T-cell (primary cell): ENCODE measurements at regions not wholly inside any gene's neighbourhood (a gene's known extent, or its start where the extent isn't known, plus 50 kb on each side); places are given as distances from the start of the nearest gene placed in this dataset.
"Not testable (repeated sequence)": the region's sequence is repeated elsewhere in the genome, so short reads cannot be mapped to it uniquely, and the experiment has no call there.

ENCODE experiments used
- ATAC-seq, 4 experiments: fragments of 200-7000 bp in 3 of 4; fragments of 150-1000 bp in 1 of 4; cut with Tn5 transposase; replicated peaks in 1 of 4; 1 replicate in 3 of 4; 2 replicates in 1 of 4; pipeline ENCODE4 v1.10.0; 2021; ENCODE audit warnings: moderate library complexity in 3 of 4, mild to moderate bottlenecking in 2 of 4, moderate number of reproducible peaks in 1 of 4
- CTCF ChIA-PET, 2 donors: fragments of 300-600 bp; sonication (Branson Sonifier 250); formaldehyde crosslinking; loops; one replicate each; lab custom pipeline; 2022; ENCODE audit warnings: antibody characterized with exemption in 2 of 2; lab: Charles Lee
- POLR2A ChIA-PET, 2 donors: fragments of 300-600 bp; sonication (Branson Sonifier 250); formaldehyde crosslinking; loops; one replicate each; lab custom pipeline; 2022; ENCODE audit warnings: antibody characterized with exemption in 2 of 2; lab: Charles Lee
- DNase-seq, 35 experiments: peaks; one replicate each; pipeline versions ENCODE4 v3.0.0 to v3.0.0-alpha.2; 2013 to 2023
- H3K27ac ChIP-seq: one replicate; pipeline ENCODE4 v1.5.1; 2013; ENCODE audit warnings: low read length
- H3K27me3 ChIP-seq, 2 experiments: replicated peaks in 1 of 2; 1 replicate in 1 of 2; 2 replicates in 1 of 2; pipeline versions ENCODE4 v1.6.1 to v1.7.0; 2013; ENCODE audit warnings: low read length in 1 of 2, mixed read lengths in 1 of 2; ENCODE audit not compliant: control insufficient read depth in 2 of 2, insufficient read depth in 2 of 2; ENCODE audit errors: extremely low read depth in 1 of 2
- H3K36me3 ChIP-seq, 2 donors: 1 replicate in 1 of 2; 2 replicates in 1 of 2; pipeline versions ENCODE4 v1.6.1 to v1.7.0; 2013; ENCODE audit warnings: low read length in 1 of 2; ENCODE audit not compliant: control insufficient read depth in 2 of 2, insufficient read depth in 1 of 2; ENCODE audit errors: extremely low read depth in 1 of 2
- H3K4me1 ChIP-seq, 2 experiments: 1 replicate in 1 of 2; 2 replicates in 1 of 2; pipeline versions ENCODE4 v1.6.1 to v1.7.0; 2013; ENCODE audit warnings: low read length in 2 of 2, mixed read lengths in 1 of 2; ENCODE audit not compliant: insufficient read depth in 2 of 2, control insufficient read depth in 1 of 2; ENCODE audit errors: extremely low read depth in 1 of 2
- H3K4me3 ChIP-seq, 2 donors: 1 replicate in 1 of 2; 2 replicates in 1 of 2; pipeline versions ENCODE4 v1.5.1 to v1.7.0; 2013; ENCODE audit warnings: mild to moderate bottlenecking in 2 of 2, low read length in 1 of 2, moderate library complexity in 1 of 2; ENCODE audit not compliant: control insufficient read depth in 1 of 2; ENCODE audit errors: extremely low read depth in 1 of 2
- H3K9me3 ChIP-seq: 2 replicates; pipeline ENCODE4 v1.7.0; 2013
- H3K27ac Mint-ChIP-seq, 2 donors: one replicate each; pipeline ENCODE4 v1.8.0; 2020 to 2021; ENCODE audit warnings: mild to moderate bottlenecking in 2 of 2, mixed read lengths in 2 of 2
- H3K27me3 Mint-ChIP-seq, 2 donors: one replicate each; pipeline ENCODE4 v1.8.0; 2021 to 2022; ENCODE audit warnings: mixed read lengths in 2 of 2
- H3K36me3 Mint-ChIP-seq: one replicate; pipeline ENCODE4 v1.8.0; 2021; ENCODE audit warnings: mixed read lengths
- H3K4me1 Mint-ChIP-seq, 3 donors: one replicate each; pipeline ENCODE4 v1.8.0; 2020 to 2022; ENCODE audit warnings: mixed read lengths in 3 of 3, mild to moderate bottlenecking in 1 of 3
- H3K4me3 Mint-ChIP-seq, 3 donors: one replicate each; pipeline ENCODE4 v1.8.0; 2020 to 2022; ENCODE audit warnings: mild to moderate bottlenecking in 3 of 3, mixed read lengths in 3 of 3, moderate library complexity in 3 of 3
- H3K9me3 Mint-ChIP-seq, 3 donors: one replicate each; pipeline ENCODE4 v1.8.0; 2020 to 2022; ENCODE audit warnings: mixed read lengths in 3 of 3
- WGBS: methylation state at CpG from one replicate; pipeline ENCODE4 v1.1.5; 2013; ENCODE audit warnings: missing lambda C conversion rate; ENCODE audit not compliant: insufficient coverage; 5-methylcytosine and 5-hydroxymethylcytosine counted together

- no peaks in the 10 kb centered on the region for H3K27me3 ChIP-seq
- H3K4me3 ChIP-seq, result no peak overlapping the region
- H3K36me3 Mint-ChIP-seq, result peaks cover 24% of the 10 kb centered on the region
- H3K9me3 Mint-ChIP-seq, result no peaks in the 10 kb centered on the region
- no peak for ATAC-seq
- H3K27me3 Mint-ChIP-seq, result no peaks in the 10 kb centered on the region
- CTCF ChIA-PET, result no interaction called here
- no peak overlapping the region for H3K4me3 Mint-ChIP-seq
- no peak for DNase-seq
- peaks cover 15 to 48% of the 10 kb centered on the region in 2 donors for H3K36me3 ChIP-seq
- WGBS, result 96% methylated on average over 7 of the region's 9 CpGs
- H3K27ac ChIP-seq, result no peak overlapping the region
- POLR2A ChIA-PET, result no interaction called here
- no peaks in the 10 kb centered on the region for H3K9me3 ChIP-seq
- no peaks in the 10 kb centered on the region for H3K4me1 Mint-ChIP-seq
- no peak overlapping the region for H3K27ac Mint-ChIP-seq
- H3K4me1 ChIP-seq, result no peaks in the 10 kb centered on the region
These were observed 81.5 kb downstream of the RFLNA start for GRCh38 chr12:124376435-124376834.

- Mint-ChIP-seq H3K4me3 (no peak overlapping the region), H3K4me1 (no peaks in the 10 kb centered on the region), H3K27ac (no peak overlapping the region), H3K36me3 (peaks cover 20% of the 10 kb centered on the region), H3K27me3 (no peaks in the 10 kb centered on the region), H3K9me3 (no peaks in the 10 kb centered on the region)
- ChIA-PET POLR2A (no interaction called here), CTCF (no interaction called here)
- Histone ChIP-seq H3K4me3 (no peak overlapping the region), H3K27ac (no peak overlapping the region), H3K27me3 (no peaks in the 10 kb centered on the region), H3K4me1 (no peaks in the 10 kb centered on the region), H3K36me3 (peaks cover 19 to 49% of the 10 kb centered on the region in 2 donors), H3K9me3 (no peaks in the 10 kb centered on the region)
- DNase-seq (no peak), ATAC-seq (no peak)
- WGBS, result 97% methylated on average over 14 of the region's 14 CpGs
These were observed 80.9 kb downstream of the RFLNA start for GRCh38 chr12:124375789-124376175.

GRCh38 chr12:124375141-124375788 lies 80.4 kb downstream of the RFLNA start:
- Mint-ChIP-seq H3K27ac (no peak overlapping the region), H3K9me3 (no peaks in the 10 kb centered on the region), H3K4me3 (no peak overlapping the region), H3K4me1 (no peaks in the 10 kb centered on the region), H3K27me3 (no peaks in the 10 kb centered on the region), H3K36me3 (peaks cover 20% of the 10 kb centered on the region)
- Histone ChIP-seq H3K4me3 (no peak overlapping the region), H3K4me1 (no peaks in the 10 kb centered on the region), H3K36me3 (peaks cover 24 to 48% of the 10 kb centered on the region in 2 donors), H3K27ac (no peak overlapping the region), H3K9me3 (no peaks in the 10 kb centered on the region), H3K27me3 (no peaks in the 10 kb centered on the region)
- ChIA-PET CTCF (no interaction called here), POLR2A (no interaction called here)
- ATAC-seq (no peak), DNase-seq (no peak)
- 93% methylated on average over 6 of the region's 11 CpGs for WGBS

GRCh38 chr12:124374567-124374966 lies 79.7 kb downstream of the RFLNA start:
- ChIA-PET CTCF (no interaction called here), POLR2A (no interaction called here)
- no peak for DNase-seq
- no peak overlapping the region for H3K4me3 Mint-ChIP-seq
- H3K9me3 ChIP-seq, result no peaks in the 10 kb centered on the region
- H3K9me3 Mint-ChIP-seq, result no peaks in the 10 kb centered on the region
- H3K4me1 Mint-ChIP-seq, result no peaks in the 10 kb centered on the region
- peaks cover 18% of the 10 kb centered on the region for H3K36me3 Mint-ChIP-seq
- H3K27me3 ChIP-seq, result no peaks in the 10 kb centered on the region
- H3K27me3 Mint-ChIP-seq, result no peaks in the 10 kb centered on the region
- no peak overlapping the region for H3K4me3 ChIP-seq
- WGBS, result 80% methylated on average over 5 of the region's 5 CpGs
- H3K27ac Mint-ChIP-seq, result no peak overlapping the region
- H3K4me1 ChIP-seq, result no peaks in the 10 kb centered on the region
- no peak for ATAC-seq
- H3K36me3 ChIP-seq, result peaks cover 24 to 43% of the 10 kb centered on the region in 2 donors
- H3K27ac ChIP-seq, result no peak overlapping the region

- H3K4me1 ChIP-seq, result no peaks in the 10 kb centered on the region
- DNase-seq, result no peak
- H3K9me3 ChIP-seq, result no peaks in the 10 kb centered on the region
- WGBS, result 98% methylated on average over 17 of the region's 17 CpGs
- no peak for ATAC-seq
- ChIA-PET POLR2A (no interaction called here), CTCF (no interaction called here)
- peaks cover 17% of the 10 kb centered on the region for H3K36me3 Mint-ChIP-seq
- no peaks in the 10 kb centered on the region for H3K4me1 Mint-ChIP-seq
- no peak overlapping the region for H3K27ac Mint-ChIP-seq
- H3K9me3 Mint-ChIP-seq, result no peaks in the 10 kb centered on the region
- H3K27me3 Mint-ChIP-seq, result no peaks in the 10 kb centered on the region
- H3K27ac ChIP-seq, result no peak overlapping the region
- no peak overlapping the region for H3K4me3 ChIP-seq
- H3K4me3 Mint-ChIP-seq, result no peak overlapping the region
- no peaks in the 10 kb centered on the region for H3K27me3 ChIP-seq
- H3K36me3 ChIP-seq, result peaks cover 24 to 43% of the 10 kb centered on the region in 2 donors
These were observed 79.3 kb downstream of the RFLNA start for GRCh38 chr12:124374147-124374546.

GRCh38 chr12:124373701-124374100 lies 78.8 kb downstream of the RFLNA start:
- POLR2A ChIA-PET, H3K27me3 ChIP-seq, ATAC-seq, H3K4me3 Mint-ChIP-seq, H3K27me3 Mint-ChIP-seq, H3K4me1 Mint-ChIP-seq, H3K27ac ChIP-seq, H3K4me3 ChIP-seq, H3K9me3 Mint-ChIP-seq, CTCF ChIA-PET, H3K27ac Mint-ChIP-seq, H3K4me1 ChIP-seq, DNase-seq, H3K9me3 ChIP-seq: not testable (repeated sequence)
- WGBS, result 98% methylated on average over 11 of the region's 21 CpGs
- peaks cover 24 to 45% of the 10 kb centered on the region in 2 donors for H3K36me3 ChIP-seq
- H3K36me3 Mint-ChIP-seq, result peaks cover 17% of the 10 kb centered on the region

GRCh38 chr12:124372831-124373230 lies 77.9 kb downstream of the RFLNA start:
- 90% methylated on average over 13 of the region's 13 CpGs for WGBS
- Mint-ChIP-seq H3K9me3 (no peaks in the 10 kb centered on the region), H3K27ac (no peak overlapping the region), H3K36me3 (peaks cover 15% of the 10 kb centered on the region), H3K4me3 (no peak overlapping the region), H3K27me3 (no peaks in the 10 kb centered on the region), H3K4me1 (no peaks in the 10 kb centered on the region)
- Histone ChIP-seq H3K36me3 (peaks cover 19 to 39% of the 10 kb centered on the region in 2 donors), H3K4me1 (no peaks in the 10 kb centered on the region), H3K27ac (no peak overlapping the region), H3K4me3 (no peak overlapping the region), H3K9me3 (no peaks in the 10 kb centered on the region), H3K27me3 (no peaks in the 10 kb centered on the region)
- ChIA-PET POLR2A (no interaction called here), CTCF (no interaction called here)
- ATAC-seq, result no peak
- DNase-seq, result no peak
